ENCODE measurements at regions not wholly inside any gene's neighbourhood (a gene's known extent, or its start where the extent isn't known, plus 50 kb on each side); places are given as distances from the start of the nearest gene placed in this dataset.
A peak's percentile ranks its signal among the peaks of the same experiment; 100 is the strongest.

- Mint-ChIP-seq H3K4me3 (ENCODE audit: unreplicated experiment) (no peak overlapping the region), H3K36me3 (ENCODE audit: unreplicated experiment) (no peaks in the 10 kb centered on the region), H3K27me3 (ENCODE audit: unreplicated experiment) (peaks cover 53% of the 10 kb centered on the region), H3K4me1 (ENCODE audit: unreplicated experiment) (no peaks in the 10 kb centered on the region), H3K27ac (ENCODE audit: unreplicated experiment) (no peak overlapping the region), H3K9me3 (ENCODE audit: unreplicated experiment) (no peaks in the 10 kb centered on the region)
- DNase-seq (ENCODE audit: extremely low spot score, unreplicated experiment) = no peak
- TF ChIP-seq, protein P1, sequence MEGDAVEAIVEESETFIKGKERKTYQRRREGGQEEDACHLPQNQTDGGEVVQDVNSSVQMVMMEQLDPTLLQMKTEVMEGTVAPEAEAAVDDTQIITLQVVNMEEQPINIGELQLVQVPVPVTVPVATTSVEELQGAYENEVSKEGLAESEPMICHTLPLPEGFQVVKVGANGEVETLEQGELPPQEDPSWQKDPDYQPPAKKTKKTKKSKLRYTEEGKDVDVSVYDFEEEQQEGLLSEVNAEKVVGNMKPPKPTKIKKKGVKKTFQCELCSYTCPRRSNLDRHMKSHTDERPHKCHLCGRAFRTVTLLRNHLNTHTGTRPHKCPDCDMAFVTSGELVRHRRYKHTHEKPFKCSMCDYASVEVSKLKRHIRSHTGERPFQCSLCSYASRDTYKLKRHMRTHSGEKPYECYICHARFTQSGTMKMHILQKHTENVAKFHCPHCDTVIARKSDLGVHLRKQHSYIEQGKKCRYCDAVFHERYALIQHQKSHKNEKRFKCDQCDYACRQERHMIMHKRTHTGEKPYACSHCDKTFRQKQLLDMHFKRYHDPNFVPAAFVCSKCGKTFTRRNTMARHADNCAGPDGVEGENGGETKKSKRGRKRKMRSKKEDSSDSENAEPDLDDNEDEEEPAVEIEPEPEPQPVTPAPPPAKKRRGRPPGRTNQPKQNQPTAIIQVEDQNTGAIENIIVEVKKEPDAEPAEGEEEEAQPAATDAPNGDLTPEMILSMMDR (IDR thresholded peaks at IDR 0.05) = no peak
Measured at GRCh38 chr17:77686903-77687302, 271.6 kb upstream of the TNRC6C start.

DNA sequence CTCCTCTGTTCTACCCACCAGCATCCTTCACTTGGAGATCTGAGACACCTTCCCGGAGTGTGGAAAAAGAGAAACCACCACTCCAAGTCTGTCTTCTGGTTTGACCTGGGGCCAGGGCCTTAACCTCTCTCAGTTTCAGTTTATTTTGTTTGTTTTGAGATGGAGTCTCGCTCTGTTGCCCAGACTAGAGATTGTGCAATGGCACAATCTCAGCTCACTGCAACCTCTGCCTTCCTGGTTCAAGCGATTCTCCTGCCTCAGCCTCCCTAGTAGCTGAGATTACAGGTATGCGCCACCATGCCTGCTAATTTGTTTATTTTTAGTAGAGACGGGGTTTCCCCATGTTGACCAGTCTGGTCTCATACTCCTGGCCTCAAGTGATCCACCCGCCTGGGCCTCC lies 271.1 kb upstream of the TNRC6C start:
- no peak overlapping the region for H3K27ac Mint-ChIP-seq (ENCODE audit: unreplicated experiment)
- no peaks in the 10 kb centered on the region for H3K9me3 Mint-ChIP-seq (ENCODE audit: unreplicated experiment)
- no peak for DNase-seq (ENCODE audit: extremely low spot score, unreplicated experiment)
- peaks cover 58% of the 10 kb centered on the region for H3K27me3 Mint-ChIP-seq (ENCODE audit: unreplicated experiment)
- no peaks in the 10 kb centered on the region for H3K36me3 Mint-ChIP-seq (ENCODE audit: unreplicated experiment)
- H3K4me3 Mint-ChIP-seq (ENCODE audit: unreplicated experiment) = no peak overlapping the region
- TF ChIP-seq, protein P1 (IDR thresholded peaks at IDR 0.05) = no peak
- no peaks in the 10 kb centered on the region for H3K4me1 Mint-ChIP-seq (ENCODE audit: unreplicated experiment)

DNA sequence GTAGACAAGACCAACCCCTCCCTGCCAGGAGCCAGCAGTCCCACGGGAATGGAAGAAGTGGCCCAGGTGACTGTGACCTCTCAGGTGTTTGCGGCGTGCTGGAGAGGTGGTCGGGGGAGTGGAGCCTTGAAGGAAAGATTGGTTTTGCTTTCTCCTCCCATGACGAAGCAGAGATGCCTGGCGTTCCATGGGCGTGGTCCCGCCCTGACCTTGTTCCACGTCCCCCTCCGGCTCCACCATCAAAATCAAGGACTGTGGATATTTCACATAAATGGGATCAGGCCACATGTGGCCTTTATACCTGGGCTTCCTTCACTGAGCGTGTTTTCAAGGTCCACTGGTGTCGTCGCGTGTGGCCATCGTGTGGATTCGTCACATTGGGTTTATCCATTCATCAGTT lies 270.6 kb upstream of the TNRC6C start:
- TF ChIP-seq, protein P1 (IDR thresholded peaks at IDR 0.05) = no peak

DNA sequence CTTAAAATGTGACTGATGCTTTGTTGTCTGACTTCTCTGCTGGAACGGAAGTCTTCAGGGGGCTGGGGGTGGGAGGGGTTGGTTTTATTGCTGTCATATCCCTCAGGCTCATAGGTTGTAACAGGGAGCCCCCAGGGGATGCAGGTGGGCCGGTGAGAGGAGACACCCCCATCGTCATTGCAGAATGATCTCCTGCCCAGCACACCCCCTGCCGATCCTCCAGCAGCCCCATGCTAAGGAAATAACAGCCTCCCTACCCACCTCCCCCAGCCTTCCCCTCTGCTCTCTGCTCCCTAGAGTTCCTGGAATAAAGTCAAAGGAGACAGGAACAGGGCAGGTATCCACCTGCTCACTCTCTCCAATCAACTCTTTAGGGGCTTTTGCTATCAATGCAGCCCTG lies 270.1 kb upstream of the TNRC6C start:
- Mint-ChIP-seq H3K9me3 (ENCODE audit: unreplicated experiment) (no peaks in the 10 kb centered on the region), H3K4me3 (ENCODE audit: unreplicated experiment) (no peak overlapping the region)

More for the DNA sequence above, 270.6 kb upstream of the TNRC6C start:
- H3K27ac Mint-ChIP-seq (ENCODE audit: unreplicated experiment) = no peak overlapping the region
- no peaks in the 10 kb centered on the region for H3K9me3 Mint-ChIP-seq (ENCODE audit: unreplicated experiment)
- no peak overlapping the region for H3K4me3 Mint-ChIP-seq (ENCODE audit: unreplicated experiment)
- no peak for DNase-seq (ENCODE audit: extremely low spot score, unreplicated experiment)
- no peaks in the 10 kb centered on the region for H3K36me3 Mint-ChIP-seq (ENCODE audit: unreplicated experiment)
- peaks cover 61% of the 10 kb centered on the region for H3K27me3 Mint-ChIP-seq (ENCODE audit: unreplicated experiment)
- H3K4me1 Mint-ChIP-seq (ENCODE audit: unreplicated experiment) = no peaks in the 10 kb centered on the region

GRCh38 chr17:77690271-77691161 lies 268.0 kb upstream of the TNRC6C start:
- no peaks in the 10 kb centered on the region for H3K4me1 Mint-ChIP-seq (ENCODE audit: unreplicated experiment)
- H3K27me3 Mint-ChIP-seq (ENCODE audit: unreplicated experiment) = peaks cover 78% of the 10 kb centered on the region
- H3K36me3 Mint-ChIP-seq (ENCODE audit: unreplicated experiment) = no peaks in the 10 kb centered on the region
- H3K27ac Mint-ChIP-seq (ENCODE audit: unreplicated experiment) = no peak overlapping the region
- TF ChIP-seq, protein P1 (IDR thresholded peaks at IDR 0.05) = no peak
- no peak overlapping the region for H3K4me3 Mint-ChIP-seq (ENCODE audit: unreplicated experiment)
- H3K9me3 Mint-ChIP-seq (ENCODE audit: unreplicated experiment) = no peaks in the 10 kb centered on the region
- peak; percentile 70 for DNase-seq (ENCODE audit: extremely low spot score, unreplicated experiment)

More for the DNA sequence above, 270.1 kb upstream of the TNRC6C start:
- no peaks in the 10 kb centered on the region for H3K4me1 Mint-ChIP-seq (ENCODE audit: unreplicated experiment)
- H3K27ac Mint-ChIP-seq (ENCODE audit: unreplicated experiment) = no peak overlapping the region
- TF ChIP-seq, protein P1 (IDR thresholded peaks at IDR 0.05) = no peak
- H3K36me3 Mint-ChIP-seq (ENCODE audit: unreplicated experiment) = no peaks in the 10 kb centered on the region
- peaks cover 66% of the 10 kb centered on the region for H3K27me3 Mint-ChIP-seq (ENCODE audit: unreplicated experiment)
- DNase-seq (ENCODE audit: extremely low spot score, unreplicated experiment) = no peak

All from osteocyte (in vitro differentiated cells).